ENCODE measurements at regions not wholly inside any gene's neighbourhood (a gene's known extent, or its start where the extent isn't known, plus 50 kb on each side); places are given as distances from the start of the nearest gene placed in this dataset.

- no peak for DNase-seq (ENCODE audit: low read depth in 2 of 2)
Measured at GRCh38 chr9:129285979-129286772, 108.1 kb upstream of the IER5L start.

DNA sequence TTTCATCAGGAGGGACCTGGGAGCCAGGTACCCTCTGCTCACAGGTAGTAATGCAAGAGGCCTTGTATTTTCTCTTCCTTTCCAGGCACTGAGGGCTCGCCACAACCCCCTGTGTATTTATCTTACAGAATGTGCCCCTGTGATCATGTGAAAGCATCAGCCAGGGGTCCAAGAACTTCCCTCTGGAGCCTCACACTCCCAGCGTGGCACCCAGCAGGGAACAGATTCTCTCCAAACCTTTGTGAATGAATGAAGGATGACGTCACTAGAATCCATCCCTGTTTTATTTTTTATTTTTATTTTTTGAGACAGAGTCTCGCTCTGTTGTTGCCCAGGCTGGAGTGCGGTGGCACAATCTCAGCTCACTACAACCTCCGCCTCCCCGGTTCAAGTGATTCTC lies 107.3 kb upstream of the IER5L start:
- DNase-seq (ENCODE audit: low read depth in 2 of 2): no peak

GRCh38 chr9:129284607-129285291 lies 106.7 kb upstream of the IER5L start:
- DNase-seq (ENCODE audit: low read depth in 2 of 2): no peak

GRCh38 chr9:129283705-129284606 lies 105.9 kb upstream of the IER5L start:
- no peak for DNase-seq (ENCODE audit: low read depth in 2 of 2)

DNA sequence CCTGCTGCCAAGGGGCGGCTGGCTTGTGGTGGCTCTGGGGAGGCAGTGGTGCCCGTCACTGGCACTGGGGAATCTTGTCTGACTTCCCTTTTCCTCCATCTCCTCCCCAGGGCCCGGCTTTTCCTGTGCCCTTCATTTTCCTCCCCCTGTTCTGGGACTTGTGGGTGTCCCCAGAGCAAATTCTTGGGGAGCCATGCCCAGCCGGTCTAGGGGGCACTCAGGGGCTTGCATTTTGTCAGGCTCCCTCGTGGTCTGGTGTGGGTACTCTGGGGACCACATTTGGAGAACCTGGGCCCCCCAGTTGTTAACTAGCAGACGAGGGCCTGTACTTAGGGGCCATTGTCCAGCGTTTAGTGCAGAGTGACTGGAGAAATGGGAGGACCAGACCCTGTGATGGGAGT lies 105.2 kb upstream of the IER5L start:
- no peak for DNase-seq (ENCODE audit: low read depth in 2 of 2)

DNA sequence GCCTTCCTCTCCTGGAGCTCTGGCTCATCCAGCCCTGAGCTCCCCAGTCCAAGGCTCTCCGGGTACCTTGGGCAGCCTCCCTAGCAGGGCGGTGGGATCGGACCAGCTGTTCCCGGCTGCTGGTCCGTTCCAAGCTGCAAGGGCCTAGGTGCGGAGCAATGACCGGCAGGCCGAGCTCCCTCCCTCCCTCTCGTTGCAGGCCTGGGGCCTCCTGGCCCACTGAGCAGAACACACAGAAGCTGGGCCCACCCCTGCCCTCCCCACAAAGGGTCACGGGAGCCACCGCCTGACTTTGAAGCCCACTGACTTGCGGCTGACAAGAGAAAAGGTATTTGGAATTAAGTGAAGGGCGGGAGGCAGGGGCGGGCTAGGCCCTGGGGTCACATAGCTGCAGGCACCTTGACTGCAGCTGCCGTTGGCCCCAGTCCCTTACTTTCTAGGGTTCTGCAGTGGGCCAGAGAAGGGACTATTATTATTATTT lies 104.7 kb upstream of the IER5L start:
- peak in 1 of 2 donors; percentile 11 for DNase-seq (ENCODE audit: low read depth in 2 of 2)

GRCh38 chr9:129282272-129282671 lies 104.2 kb upstream of the IER5L start:
- peak; percentile 15 to 81 for DNase-seq (ENCODE audit: low read depth in 2 of 2)

- no peak for DNase-seq (ENCODE audit: low read depth in 2 of 2)
Measured at GRCh38 chr9:129281506-129282145, 103.6 kb upstream of the IER5L start.

- no peak for DNase-seq (ENCODE audit: low read depth in 2 of 2)
Measured at GRCh38 chr9:129280623-129281271, 102.7 kb upstream of the IER5L start.

DNA sequence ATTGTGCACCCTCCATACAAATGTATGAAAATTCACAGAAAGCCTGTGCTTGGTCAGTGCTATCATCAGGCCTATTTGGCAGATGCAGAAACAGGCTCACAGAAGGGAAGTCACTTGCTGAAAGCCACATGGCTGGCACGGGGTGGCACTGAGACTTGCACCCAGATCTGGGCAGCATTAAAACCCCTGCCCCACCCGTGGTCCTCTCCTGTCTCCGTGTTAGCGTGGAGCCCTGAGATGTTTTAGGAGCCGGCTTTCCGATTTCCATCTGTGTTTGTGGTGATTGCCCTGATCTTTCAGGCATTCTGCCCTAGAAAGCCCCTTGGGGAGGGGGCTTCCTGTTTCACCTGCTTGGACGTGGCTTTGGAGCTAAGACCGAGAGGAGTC lies 102.2 kb upstream of the IER5L start:
- no peak for DNase-seq (ENCODE audit: low read depth in 2 of 2)

GRCh38 chr9:129278391-129279237 lies 100.6 kb upstream of the IER5L start:
- no peak for DNase-seq (ENCODE audit: low read depth in 2 of 2)

- peak in 1 of 2 donors; percentile 79 for DNase-seq (ENCODE audit: low read depth in 2 of 2)
Measured at GRCh38 chr9:129276486-129277230, 98.6 kb upstream of the IER5L start.

GRCh38 chr9:129275626-129276247 lies 97.7 kb upstream of the IER5L start:
- no peak for DNase-seq (ENCODE audit: low read depth in 2 of 2)

DNA sequence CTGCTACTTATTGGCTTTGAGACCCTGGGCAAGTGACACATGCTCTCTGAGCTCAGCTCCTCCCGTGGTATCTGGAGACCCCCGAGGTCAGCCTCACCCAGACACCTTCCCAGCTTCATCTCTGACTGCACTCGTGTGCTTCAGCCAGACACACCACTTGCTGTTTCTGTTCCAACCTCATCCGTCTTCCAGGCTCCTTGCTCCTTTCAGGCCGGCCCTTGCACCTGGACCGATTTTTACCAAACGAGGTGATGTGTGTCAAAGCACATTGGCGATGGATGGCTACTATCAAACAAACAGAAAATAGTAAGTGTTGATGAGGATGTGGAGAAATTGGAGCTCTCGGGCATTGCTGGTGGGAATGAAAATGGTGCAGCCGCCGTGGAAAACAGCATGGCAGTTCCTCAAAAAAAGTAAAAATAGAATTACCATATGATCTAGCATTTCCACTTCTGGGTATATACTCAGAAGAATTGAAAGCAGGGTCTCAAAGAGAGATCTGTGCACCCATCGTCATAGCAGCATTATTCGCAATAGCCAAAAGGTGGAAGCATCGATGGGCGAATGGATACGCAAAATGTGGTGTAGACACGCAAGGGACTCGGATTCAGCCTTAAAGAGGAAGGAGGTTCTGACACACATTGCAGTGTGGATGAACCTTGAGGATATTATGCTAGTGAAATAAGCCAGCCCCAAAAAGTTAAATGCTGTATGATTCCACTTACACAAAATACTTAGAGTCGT lies 96.1 kb upstream of the IER5L start:
- DNase-seq (ENCODE audit: low read depth in 2 of 2): no peak

DNA sequence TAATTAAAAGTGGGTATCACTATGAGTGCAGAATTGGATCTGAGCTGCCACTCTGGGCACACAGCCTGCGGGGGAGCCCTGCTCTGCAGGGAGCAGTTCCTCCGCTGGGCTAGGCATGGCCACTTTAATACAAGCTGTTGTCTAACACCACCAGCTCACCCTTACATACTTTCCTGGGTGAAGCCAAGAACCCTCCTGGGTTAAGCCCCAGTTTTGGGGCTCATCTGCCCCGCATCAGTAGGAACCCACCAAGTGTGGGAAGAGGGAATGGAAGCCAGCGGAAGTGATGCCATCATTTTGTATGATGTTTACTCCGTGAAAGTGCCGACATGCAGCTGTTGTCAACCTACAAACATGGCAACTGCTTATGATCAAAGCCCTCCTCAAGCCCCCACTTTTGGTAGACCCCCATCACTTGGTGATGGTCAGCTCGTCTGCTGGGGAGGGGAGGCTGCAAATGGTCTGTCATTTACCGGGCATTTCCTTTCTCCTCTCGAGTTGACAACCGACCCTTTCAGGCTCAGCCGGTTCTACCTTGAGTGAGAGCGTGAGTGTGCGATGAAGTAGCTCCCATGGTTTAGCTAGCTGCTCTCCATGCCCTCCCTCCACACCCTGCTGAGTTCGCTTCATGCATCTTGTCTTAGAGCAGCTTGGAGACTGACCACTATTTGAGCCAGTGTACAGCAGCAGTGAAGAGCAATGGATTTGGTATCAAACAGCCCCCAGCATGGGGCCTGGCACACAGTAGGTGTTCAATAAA lies 95.3 kb upstream of the IER5L start:
- no peak for DNase-seq (ENCODE audit: low read depth in 2 of 2)

GRCh38 chr9:129272348-129273025 lies 94.4 kb upstream of the IER5L start:
- no peak for DNase-seq (ENCODE audit: low read depth in 2 of 2)

Data from lung microvascular endothelial cell (primary cell).